ENCODE measurements at regions not wholly inside any gene's neighbourhood (a gene's known extent, or its start where the extent isn't known, plus 50 kb on each side); places are given as distances from the start of the nearest gene placed in this dataset.

GRCh38 chr15:36133742-36134141, 445.7 kb upstream of the CDIN1 start:
- Histone ChIP-seq H4K20me1 (ENCODE audit: control insufficient read depth, insufficient read depth, low read depth, low read length) (no peaks in the 10 kb centered on the region), H3K27me3 (ENCODE audit: control insufficient read depth, low read length) (peaks cover 2% of the 10 kb centered on the region; the same call in 1 of the 2 replicates), H3K79me2 (ENCODE audit: control insufficient read depth, low read length) (no peaks in the 10 kb centered on the region), H3K4me2 (ENCODE audit: low read length) (no peak overlapping the region), H3F3A (ENCODE audit: control insufficient read depth, insufficient read depth) (no peaks in the 10 kb centered on the region), H3K36me3 (ENCODE audit: control insufficient read depth, low read length) (no peaks in the 10 kb centered on the region), H3K4me1 (ENCODE audit: control insufficient read depth, low read length) (no peaks in the 10 kb centered on the region), H3K9me2 (replicated peaks; ENCODE audit: control insufficient read depth, low read length) (no peaks in the 10 kb centered on the region), H3K27ac (ENCODE audit: low read depth, low read length) (no peak overlapping the region), H3K9me3 (ENCODE audit: control insufficient read depth, insufficient read depth, low read length) (no peaks in the 10 kb centered on the region), H3K4me3 (ENCODE audit: low read length) (no peak overlapping the region)
- TF ChIP-seq EZH2phosphoT487 (IDR thresholded peaks at IDR 0.05; ENCODE audit: borderline replicate concordance, low read length) (no peak), CTCF (IDR thresholded peaks at IDR 0.05; ENCODE audit: low read depth, low read length, poor library complexity, severe bottlenecking) (no peak)

GRCh38 chr15:36136049-36136448, 443.4 kb upstream of the CDIN1 start:
- no peak overlapping the region for H3K4me2 ChIP-seq (ENCODE audit: low read length)
- H3K79me2 ChIP-seq (ENCODE audit: control insufficient read depth, low read length) = no peaks in the 10 kb centered on the region
- H3K27ac ChIP-seq (ENCODE audit: low read depth, low read length) = no peak overlapping the region
- no peaks in the 10 kb centered on the region for H4K20me1 ChIP-seq (ENCODE audit: control insufficient read depth, insufficient read depth, low read depth, low read length)
- peaks cover 2% of the 10 kb centered on the region; the same call in 1 of the 2 replicates for H3K27me3 ChIP-seq (ENCODE audit: control insufficient read depth, low read length)
- H3F3A ChIP-seq (ENCODE audit: control insufficient read depth, insufficient read depth) = no peaks in the 10 kb centered on the region
- no peaks in the 10 kb centered on the region for H3K9me3 ChIP-seq (ENCODE audit: control insufficient read depth, insufficient read depth, low read length)
- no peak for TF ChIP-seq EZH2phosphoT487 (IDR thresholded peaks at IDR 0.05; ENCODE audit: borderline replicate concordance, low read length)
- no peak for TF ChIP-seq CTCF (IDR thresholded peaks at IDR 0.05; ENCODE audit: low read depth, low read length, poor library complexity, severe bottlenecking)
- H3K9me2 ChIP-seq (replicated peaks; ENCODE audit: control insufficient read depth, low read length) = no peaks in the 10 kb centered on the region
- no peak overlapping the region for H3K4me3 ChIP-seq (ENCODE audit: low read length)
- H3K36me3 ChIP-seq (ENCODE audit: control insufficient read depth, low read length) = no peaks in the 10 kb centered on the region
- H3K4me1 ChIP-seq (ENCODE audit: control insufficient read depth, low read length) = no peaks in the 10 kb centered on the region

- no peak overlapping the region for H3K4me2 ChIP-seq (ENCODE audit: low read length)
- TF ChIP-seq CTCF (IDR thresholded peaks at IDR 0.05; ENCODE audit: low read depth, low read length, poor library complexity, severe bottlenecking) = no peak
- no peak for TF ChIP-seq EZH2phosphoT487 (IDR thresholded peaks at IDR 0.05; ENCODE audit: borderline replicate concordance, low read length)
Observed at GRCh38 chr15:36152936-36153335, 426.5 kb upstream of the CDIN1 start.

More at GRCh38 chr15:36152936-36153335, 426.5 kb upstream of the CDIN1 start:
- Histone ChIP-seq H4K20me1 (ENCODE audit: control insufficient read depth, insufficient read depth, low read depth, low read length) (no peaks in the 10 kb centered on the region), H3K79me2 (ENCODE audit: control insufficient read depth, low read length) (no peaks in the 10 kb centered on the region), H3K27me3 (ENCODE audit: control insufficient read depth, low read length) (no peaks in the 10 kb centered on the region), H3K4me1 (ENCODE audit: control insufficient read depth, low read length) (no peaks in the 10 kb centered on the region), H3K36me3 (ENCODE audit: control insufficient read depth, low read length) (no peaks in the 10 kb centered on the region), H3K9me3 (ENCODE audit: control insufficient read depth, insufficient read depth, low read length) (peaks cover 5% of the 10 kb centered on the region; the same call in 1 of the 2 replicates), H3K9me2 (replicated peaks; ENCODE audit: control insufficient read depth, low read length) (no peaks in the 10 kb centered on the region), H3K4me3 (ENCODE audit: low read length) (no peak overlapping the region), H3F3A (ENCODE audit: control insufficient read depth, insufficient read depth) (no peaks in the 10 kb centered on the region), H3K27ac (ENCODE audit: low read depth, low read length) (no peak overlapping the region)
